H1 (cell line): ENCODE measurements at regions not wholly inside any gene's neighbourhood (a gene's known extent, or its start where the extent isn't known, plus 50 kb on each side); places are given as distances from the start of the nearest gene placed in this dataset.

ENCODE experiments used
- CTCF ChIA-PET: fragments of 300-600 bp; sonication (Branson Sonifier 250); formaldehyde crosslinking; loops from one replicate; lab custom pipeline; 2021; ENCODE audit not compliant: partially characterized antibody; lab: Charles Lee
- POLR2A ChIA-PET: fragments of 300-600 bp; sonication (Branson Sonifier 250); formaldehyde crosslinking; loops from one replicate; lab custom pipeline; 2021; ENCODE audit warnings: inconsistent platforms; ENCODE audit not compliant: partially characterized antibody; lab: Charles Lee
- DNase-seq, 2 experiments: peaks; one replicate each; pipeline versions ENCODE4 v3.0.0 to v3.0.0-alpha.2; 2010 to 2022; ENCODE audit warnings: low spot score in 2 of 2, low read depth in 1 of 2, mixed read lengths in 1 of 2
- FAIRE-seq: peaks from 2 replicates; lab custom pipeline; 2011; peaks lifted over from hg19 to GRCh38; lab: Jason Lieb, UNC
- H2AFZ ChIP-seq: 2 replicates; pipeline ENCODE4 v1.8.1; 2012; ENCODE audit warnings: low read length, inconsistent platforms
- H2AK5ac ChIP-seq: 2 replicates; pipeline ENCODE4 v1.6.1; 2013; ENCODE audit warnings: low read depth, low read length
- H2BK120ac ChIP-seq: replicated peaks from 2 replicates; pipeline ENCODE3; 2013; ENCODE audit warnings: low read depth, low read length, inconsistent platforms
- H2BK12ac ChIP-seq: 2 replicates; pipeline ENCODE4 v1.6.1; 2013; ENCODE audit warnings: low read depth, low read length
- H2BK15ac ChIP-seq: 2 replicates; pipeline ENCODE4 v1.6.1; 2013; ENCODE audit warnings: low read length
- H2BK20ac ChIP-seq: 2 replicates; pipeline ENCODE4 v1.6.1; 2013; ENCODE audit warnings: low read length
- H2BK5ac ChIP-seq: 2 replicates; pipeline ENCODE4 v1.6.1; 2013; ENCODE audit warnings: low read depth, low read length
- H3K14ac ChIP-seq: 2 replicates; pipeline ENCODE4 v1.6.1; 2013; ENCODE audit warnings: inconsistent platforms; ENCODE audit not compliant: insufficient read length
- H3K18ac ChIP-seq: 2 replicates; pipeline ENCODE4 v1.6.1; 2013; ENCODE audit warnings: low read length; ENCODE audit errors: extremely low read depth
- H3K23ac ChIP-seq: 2 replicates; pipeline ENCODE4 v1.6.1; 2013; ENCODE audit warnings: inconsistent platforms; ENCODE audit not compliant: insufficient read length
- H3K23me2 ChIP-seq: 2 replicates; pipeline ENCODE4 v1.6.1; 2013; ENCODE audit warnings: low read depth, low read length
- H3K27ac ChIP-seq: 2 replicates; pipeline ENCODE4 v1.6.1; 2011; ENCODE audit warnings: low read depth, low read length, inconsistent platforms
- H3K27me3 ChIP-seq, 4 experiments: replicated peaks in 1 of 4; 1 replicate in 1 of 4; 2 replicates in 3 of 4; pipeline versions ENCODE4 v1.6.1 to v1.8.1; 2011 to 2013; ENCODE audit warnings: low read length in 3 of 4, mild to moderate bottlenecking in 3 of 4, inconsistent platforms in 2 of 4, mixed read lengths in 2 of 4, moderate library complexity in 1 of 4; ENCODE audit not compliant: control insufficient read depth in 3 of 4, insufficient read depth in 3 of 4; ENCODE audit errors: extremely low read depth in 1 of 4
- H3K36me3 ChIP-seq, 4 experiments: 2 replicates each; pipeline versions ENCODE4 v1.6.1 to v1.8.1; 2011 to 2013; ENCODE audit warnings: mild to moderate bottlenecking in 4 of 4, low read length in 3 of 4, moderate library complexity in 2 of 4, control low read depth in 1 of 4, inconsistent platforms in 1 of 4; ENCODE audit not compliant: insufficient read depth in 4 of 4, control insufficient read depth in 2 of 4
- H3K4ac ChIP-seq: replicated peaks from 2 replicates; pipeline ENCODE3; 2013; ENCODE audit warnings: low read length, low read depth, mixed read lengths, inconsistent platforms; ENCODE audit not compliant: insufficient read length
- H3K4me1 ChIP-seq, 4 experiments: replicated peaks in 1 of 4; 1 replicate in 1 of 4; 2 replicates in 3 of 4; pipeline versions ENCODE4 v1.6.1 to v1.8.1; 2011 to 2013; ENCODE audit warnings: low read length in 3 of 4, inconsistent platforms in 2 of 4, mixed read lengths in 1 of 4; ENCODE audit not compliant: insufficient read depth in 4 of 4, control insufficient read depth in 3 of 4
- H3K4me2 ChIP-seq, 2 experiments: 2 replicates each; pipeline versions ENCODE4 v1.6.1 to v1.8.1; 2011 to 2013; ENCODE audit warnings: low read depth in 2 of 2, low read length in 2 of 2, control low read depth in 1 of 2, inconsistent platforms in 1 of 2, mild to moderate bottlenecking in 1 of 2; ENCODE audit not compliant: insufficient read depth in 1 of 2
- H3K4me3 ChIP-seq, 4 experiments: fragments of 200-600, 300-600 bp in 1 of 4; sonication (generic), shearing (Covaris generic), sonication (Bioruptor Twin) in 1 of 4; 2 replicates each; pipeline versions ENCODE4 v1.5.1 to v1.8.1; 2011 to 2016; ENCODE audit warnings: low read length in 4 of 4, low read depth in 3 of 4, control low read depth in 2 of 4, inconsistent platforms in 2 of 4, mild to moderate bottlenecking in 2 of 4, mixed read lengths in 1 of 4, moderate library complexity in 1 of 4; ENCODE audit not compliant: insufficient read depth in 2 of 4; ENCODE audit errors: extremely low read depth in 1 of 4
- H3K56ac ChIP-seq: replicated peaks from 2 replicates; pipeline ENCODE3; 2013; ENCODE audit warnings: low read depth, mild to moderate bottlenecking, mixed read lengths, low read length, inconsistent platforms; ENCODE audit not compliant: insufficient read length
- H3K79me1 ChIP-seq: 2 replicates; pipeline ENCODE4 v1.6.1; 2013; ENCODE audit warnings: low read depth, low read length, control low read depth
- H3K79me2 ChIP-seq, 2 experiments: 2 replicates each; pipeline versions ENCODE4 v1.6.1 to v1.8.1; 2012 to 2013; ENCODE audit warnings: low read length in 2 of 2, mild to moderate bottlenecking in 2 of 2, inconsistent platforms in 1 of 2; ENCODE audit not compliant: insufficient read depth in 2 of 2, control insufficient read depth in 1 of 2
- H3K9ac ChIP-seq, 4 experiments: replicated peaks in 1 of 4; 1 replicate in 1 of 4; 2 replicates in 3 of 4; pipeline versions ENCODE4 v1.6.1 to v1.8.1; 2011 to 2013; ENCODE audit warnings: low read depth in 3 of 4, low read length in 3 of 4, control low read depth in 2 of 4, mild to moderate bottlenecking in 2 of 4, moderate library complexity in 2 of 4, inconsistent platforms in 1 of 4; ENCODE audit errors: extremely low read depth in 1 of 4
- H3K9me3 ChIP-seq, 2 experiments: 2 replicates each; pipeline versions ENCODE4 v1.6.1 to v1.8.1; 2012 to 2013; ENCODE audit warnings: mild to moderate bottlenecking in 2 of 2, moderate library complexity in 2 of 2, control low read depth in 1 of 2, inconsistent platforms in 1 of 2, low read depth in 1 of 2, low read length in 1 of 2, mixed read lengths in 1 of 2; ENCODE audit not compliant: insufficient read depth in 2 of 2
- H4K20me1 ChIP-seq, 2 experiments: replicated peaks in 1 of 2; 2 replicates each; pipeline versions ENCODE3 to v1.8.1; 2011 to 2013; ENCODE audit warnings: inconsistent platforms in 2 of 2, low read length in 2 of 2, mild to moderate bottlenecking in 1 of 2; ENCODE audit not compliant: insufficient read depth in 2 of 2, control insufficient read depth in 1 of 2
- H4K5ac ChIP-seq: 2 replicates; pipeline ENCODE4 v1.6.1; 2013; ENCODE audit warnings: low read length, low read depth, mixed read lengths, inconsistent platforms; ENCODE audit not compliant: insufficient read length
- H4K8ac ChIP-seq: 2 replicates; pipeline ENCODE4 v1.8.0; 2013; ENCODE audit warnings: mild to moderate bottlenecking, moderate library complexity, low read length, inconsistent platforms; ENCODE audit not compliant: insufficient read depth; ENCODE audit errors: extremely low read depth
- H4K91ac ChIP-seq: replicated peaks from 2 replicates; pipeline ENCODE3; 2013; ENCODE audit warnings: low read length, mixed read lengths, inconsistent platforms; ENCODE audit not compliant: insufficient read length
- CTBP2 ChIP-seq: IDR thresholded peaks from 2 replicates; pipeline ENCODE4 v1.7.0; 2011; ENCODE audit warnings: borderline replicate concordance, mild to moderate bottlenecking, moderate library complexity, mixed read lengths, low read length; ENCODE audit not compliant: insufficient read depth, insufficient read length
- SIX5 ChIP-seq: IDR thresholded peaks from 2 replicates; pipeline ENCODE4 v1.6.1; 2011; ENCODE audit warnings: mild to moderate bottlenecking, low read depth, low read length
- TAF1 ChIP-seq: IDR thresholded peaks from 2 replicates; pipeline ENCODE4 v1.6.1; 2011; ENCODE audit warnings: mild to moderate bottlenecking, low read depth, low read length
- TBP ChIP-seq: IDR thresholded peaks from 2 replicates; pipeline ENCODE4 v1.6.1; 2011; ENCODE audit warnings: low read depth, low read length, improper control_type of control experiment
- WGBS, 2 experiments: shearing (Covaris generic) in 1 of 2; methylation state at CpG; one replicate each; pipeline versions ENCODE4 v1.1.6 to v1.1.7; 2013 to 2015; ENCODE audit warnings: low lambda C conversion rate in 2 of 2, mixed read lengths in 2 of 2, inconsistent platforms in 1 of 2, low coverage in 1 of 2, missing lambda C conversion rate in 1 of 2; ENCODE audit not compliant: insufficient replicate concordance in 2 of 2, insufficient coverage in 1 of 2, insufficient read length in 1 of 2; ENCODE audit errors: extremely low coverage in 1 of 2, missing lambda C conversion rate in 1 of 2; 5-methylcytosine and 5-hydroxymethylcytosine counted together

DNA sequence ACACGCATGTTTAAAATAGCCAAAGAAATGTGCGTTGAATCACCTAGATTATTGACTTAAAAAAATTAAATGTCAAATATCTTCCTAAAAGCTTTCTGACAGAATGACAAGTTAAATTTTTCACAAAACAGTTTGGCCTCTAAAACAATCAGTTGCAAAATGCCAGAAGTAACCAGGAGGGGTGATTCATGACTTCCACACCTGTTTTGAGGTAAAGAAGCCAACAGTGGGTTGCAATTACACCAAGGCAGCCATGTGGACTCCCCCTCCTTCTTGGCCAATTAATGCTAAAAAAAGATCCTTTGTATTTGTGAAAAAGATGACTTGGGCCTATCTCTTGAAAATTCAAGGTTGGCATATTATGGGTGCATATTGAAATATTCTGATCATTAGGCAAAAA lies 424.8 kb downstream of the CBLN4 start:
- WGBS, 2 experiments: 100% methylated on average over 2 of the region's 2 CpGs; no CpG with 5 or more reads in 1 of the 2 experiments
- ChIA-PET CTCF (no interaction called here), POLR2A (no interaction called here)
- Histone ChIP-seq H3K23me2 (no peaks in the 10 kb centered on the region), H3K4me2 (no peak overlapping the region), H3K9ac (no peak overlapping the region), H4K8ac (no peak overlapping the region), H2BK120ac (no peak overlapping the region), H3K14ac (no peak overlapping the region), H3K56ac (no peak overlapping the region), H4K91ac (no peak overlapping the region), H3K36me3 (no peaks in the 10 kb centered on the region), H2AFZ (no peak overlapping the region), H3K23ac (no peak overlapping the region), H2AK5ac (no peak overlapping the region), H3K9me3 (no peaks in the 10 kb centered on the region), H2BK20ac (no peak overlapping the region), H2BK5ac (no peak overlapping the region), H2BK12ac (no peak overlapping the region), H4K5ac (no peak overlapping the region), H3K79me2 (no peaks in the 10 kb centered on the region), H3K4me1 (peaks cover 0 to 5% (median 1%) of the 10 kb centered on the region in 4 experiments; a peak in 1 of 7 replicates), H3K27me3 (no peaks in the 10 kb centered on the region; a peak in 1 of 7 replicates), H4K20me1 (no peaks in the 10 kb centered on the region), H3K79me1 (no peaks in the 10 kb centered on the region), H3K4ac (no peak overlapping the region), H3K4me3 (no peak overlapping the region), H3K18ac (no peak overlapping the region), H3K27ac (no peak overlapping the region), H2BK15ac (no peak overlapping the region)
- DNase-seq (no peak), FAIRE-seq (no peak)
- TF ChIP-seq SIX5 (no peak), TAF1 (no peak), TBP (no peak), CTBP2 (no peak)
